HG03064 (cell line): ENCODE measurements at regions not wholly inside any gene's neighbourhood (a gene's known extent, or its start where the extent isn't known, plus 50 kb on each side); places are given as distances from the start of the nearest gene placed in this dataset.
"Not testable (repeated sequence)": the region's sequence is repeated elsewhere in the genome, so short reads cannot be mapped to it uniquely, and the experiment has no call there.

Experiments
- ATAC-seq: cut with Tn5 transposase; IDR thresholded peaks from one replicate; pipeline ENCODE4 v1.9.1; 2021; ENCODE audit warnings: low read depth; ENCODE audit not compliant: unreplicated experiment

DNA sequence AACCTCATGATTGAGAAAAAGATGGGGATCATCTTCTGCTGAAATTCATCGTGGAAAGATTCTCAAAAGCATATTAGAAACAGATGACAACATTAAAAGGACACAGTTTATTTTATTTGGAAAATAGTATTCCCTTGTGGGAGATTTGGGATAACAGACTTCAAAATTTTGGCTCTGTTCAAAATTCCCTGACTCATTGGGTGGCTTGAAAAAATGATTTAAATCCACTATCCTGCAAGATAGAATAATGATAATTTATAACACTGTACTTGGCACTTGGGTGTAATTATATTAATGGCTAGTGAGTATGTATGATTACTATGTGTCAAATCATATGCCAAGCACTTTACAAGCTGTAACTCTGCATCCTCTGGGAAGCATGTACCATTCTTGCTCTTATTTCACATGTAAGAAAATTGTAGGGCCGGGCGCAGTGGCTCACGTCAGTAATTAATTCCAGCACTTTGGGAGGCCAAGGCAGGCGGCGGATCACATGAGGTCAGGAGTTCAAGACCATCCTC, 128.8 kb downstream of the LMNTD1 start:
- no peak for ATAC-seq

DNA sequence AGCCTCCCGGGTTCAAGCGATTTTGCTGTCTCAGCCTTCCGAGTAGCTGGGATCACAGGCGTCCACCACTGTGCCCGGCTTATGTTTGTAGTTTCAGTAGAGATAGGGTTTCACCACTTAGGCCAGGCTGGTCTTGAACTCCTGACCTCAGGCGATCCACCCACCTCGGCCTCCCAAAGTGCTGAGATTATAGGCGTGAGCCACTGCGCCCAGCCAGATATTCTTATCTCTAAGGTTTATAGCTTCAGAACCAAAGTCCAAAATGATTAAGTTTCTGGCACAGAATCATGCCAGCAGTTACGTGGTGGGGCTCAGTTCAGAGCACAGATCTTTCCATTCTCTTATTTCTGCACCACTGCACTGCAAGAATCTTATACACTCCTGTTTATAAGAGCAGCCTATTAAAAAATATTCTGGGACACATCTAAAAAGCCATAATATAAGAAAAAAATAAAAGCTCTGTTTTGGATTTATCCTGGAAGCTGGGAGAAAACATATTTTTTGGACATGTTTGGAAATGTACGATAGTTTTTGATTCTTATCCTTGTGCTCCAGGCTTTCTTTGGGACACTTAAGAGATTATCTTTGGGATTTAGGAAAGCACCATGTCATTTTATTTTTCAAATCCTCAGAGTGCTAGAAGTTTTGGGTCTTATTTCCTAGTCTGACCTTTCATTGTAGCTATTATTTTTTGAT, 129.6 kb downstream of the LMNTD1 start:
- ATAC-seq, result no peak

DNA sequence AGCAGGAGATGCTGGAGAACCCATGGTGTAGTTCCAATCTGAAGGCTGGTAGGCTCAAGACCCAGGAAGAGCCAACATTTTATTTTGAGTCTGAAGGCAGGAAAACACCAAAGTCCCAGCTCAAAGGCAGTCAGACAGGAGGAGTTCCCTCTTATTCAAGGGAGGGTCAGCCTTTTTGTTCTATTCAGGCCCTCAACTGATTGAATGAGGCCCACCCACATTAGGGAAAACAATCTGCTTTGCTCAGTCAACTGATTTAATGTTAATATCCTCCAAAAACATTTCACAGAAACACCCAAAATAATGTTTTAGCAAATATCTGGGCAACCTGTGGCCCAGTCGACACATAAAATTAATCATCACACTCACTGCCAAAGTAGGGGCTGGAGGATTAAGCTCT, 130.8 kb downstream of the LMNTD1 start:
- no peak for ATAC-seq

DNA sequence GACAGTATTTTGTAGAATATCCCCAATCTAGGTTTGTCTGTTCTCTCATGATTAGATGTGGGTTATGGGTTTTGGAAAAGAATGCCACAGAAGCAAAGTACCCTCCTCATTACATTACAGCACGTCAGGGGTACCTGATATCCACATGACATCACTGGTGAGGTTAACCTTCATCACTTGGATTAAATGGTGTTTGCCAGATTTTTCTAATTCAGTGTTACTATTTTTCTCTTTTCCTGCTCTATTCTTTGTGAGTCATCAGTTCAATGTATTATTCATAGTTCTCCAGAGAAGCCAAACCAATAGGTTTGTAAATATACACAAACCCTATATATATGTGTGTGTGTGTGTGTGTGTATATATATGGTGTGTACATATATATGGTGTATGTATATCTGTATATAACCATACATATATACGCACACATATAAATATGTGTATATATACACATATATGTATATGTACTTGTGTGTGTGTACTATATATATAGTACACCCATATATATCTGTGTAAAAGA, 131.4 kb downstream of the LMNTD1 start:
- no peak for ATAC-seq

DNA sequence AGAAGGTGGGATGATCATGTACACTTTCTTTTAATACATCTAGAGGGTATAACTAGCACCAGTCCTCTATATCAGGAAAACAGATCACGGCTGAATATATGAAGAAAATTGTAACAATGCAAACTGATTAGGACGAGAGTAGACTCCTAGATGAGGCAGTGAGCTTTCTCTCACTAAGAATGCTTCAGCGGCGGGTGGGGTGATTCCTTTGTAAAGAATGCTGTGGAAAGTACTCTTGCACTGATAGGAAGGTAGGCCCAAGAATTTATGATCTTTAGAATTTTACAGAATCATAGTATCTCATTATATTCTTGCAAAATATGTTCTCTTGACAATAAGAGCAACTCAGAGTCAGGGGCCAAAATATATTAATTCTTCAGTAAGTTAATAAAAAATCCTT, 133.0 kb downstream of the LMNTD1 start:
- ATAC-seq, result no peak

DNA sequence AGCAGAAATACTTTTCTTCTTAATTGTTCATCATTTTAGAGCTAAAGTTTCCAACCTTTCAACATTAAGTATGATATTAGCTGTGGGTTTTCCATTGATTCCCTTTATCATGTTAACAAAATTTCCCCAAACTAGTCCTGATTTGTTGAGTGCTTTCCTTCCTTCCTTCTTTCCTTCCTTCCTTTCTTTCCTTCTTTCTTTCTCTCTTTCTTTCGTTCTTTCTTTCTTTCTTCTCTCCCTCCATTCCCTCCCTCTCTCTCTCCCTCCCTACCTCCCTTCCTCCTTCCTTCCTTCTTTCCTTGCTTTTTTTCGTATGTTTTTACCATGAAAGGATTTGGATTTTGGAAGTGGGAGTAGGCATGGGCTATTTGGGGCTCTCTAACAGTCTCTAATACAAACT, 133.5 kb downstream of the LMNTD1 start:
- ATAC-seq, result no peak

DNA sequence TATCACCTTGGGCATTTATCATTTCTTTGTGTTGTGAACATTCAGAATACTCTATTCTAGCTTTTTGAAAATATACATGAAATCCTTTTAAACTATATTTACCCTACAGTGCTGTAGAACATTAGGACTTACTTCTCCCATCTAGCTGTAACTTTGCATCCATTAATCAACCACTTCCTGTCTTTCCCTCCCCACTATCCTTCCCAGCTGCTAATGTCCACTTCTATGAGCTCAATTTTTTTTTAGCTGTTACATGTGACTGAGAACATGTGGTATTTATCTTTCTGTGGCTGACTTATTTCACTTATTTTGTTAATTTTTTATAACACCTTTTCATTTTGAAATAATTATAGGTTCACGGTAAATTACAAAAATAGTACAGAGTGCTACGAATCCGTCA, 136.0 kb downstream of the LMNTD1 start:
- no peak for ATAC-seq

DNA sequence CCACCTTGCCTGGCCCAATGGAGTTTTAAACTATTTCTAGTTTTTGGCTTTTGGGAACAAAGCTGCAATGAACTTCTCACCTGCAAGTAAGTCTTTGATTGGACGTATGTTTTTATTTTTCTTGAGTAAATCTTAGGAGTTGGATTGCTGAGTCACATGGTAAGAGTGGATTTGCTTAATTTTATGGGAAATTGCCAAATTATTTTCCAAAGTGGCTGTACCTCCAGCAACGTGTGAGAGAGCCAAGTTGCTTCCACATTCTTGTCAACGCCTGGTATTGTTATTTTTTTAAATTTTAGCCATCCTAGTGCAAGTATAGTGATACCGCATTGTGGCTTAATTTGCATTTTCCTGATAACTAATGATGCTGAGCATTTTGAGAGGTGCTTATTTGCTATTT, 136.6 kb downstream of the LMNTD1 start:
- no peak for ATAC-seq

DNA sequence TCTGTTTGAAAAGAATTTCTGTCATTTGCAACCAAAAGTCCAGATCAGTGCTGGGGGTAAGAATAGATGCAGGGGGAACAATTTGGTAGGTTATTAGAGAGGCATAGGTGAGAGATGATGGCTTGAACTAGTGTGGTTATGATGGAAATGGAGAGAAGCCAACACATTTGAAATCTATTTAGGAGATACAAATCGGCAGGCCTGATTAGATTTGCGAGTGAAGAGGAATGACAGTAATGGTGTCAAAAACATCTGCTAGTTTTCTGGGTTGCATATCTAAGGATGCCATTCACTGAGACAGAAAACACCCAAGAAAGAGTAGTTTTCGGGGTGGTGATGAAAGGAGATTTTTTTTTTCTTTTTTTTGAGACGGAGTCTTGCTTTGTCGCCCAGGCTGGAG, 138.1 kb downstream of the LMNTD1 start:
- ATAC-seq, result no peak

DNA sequence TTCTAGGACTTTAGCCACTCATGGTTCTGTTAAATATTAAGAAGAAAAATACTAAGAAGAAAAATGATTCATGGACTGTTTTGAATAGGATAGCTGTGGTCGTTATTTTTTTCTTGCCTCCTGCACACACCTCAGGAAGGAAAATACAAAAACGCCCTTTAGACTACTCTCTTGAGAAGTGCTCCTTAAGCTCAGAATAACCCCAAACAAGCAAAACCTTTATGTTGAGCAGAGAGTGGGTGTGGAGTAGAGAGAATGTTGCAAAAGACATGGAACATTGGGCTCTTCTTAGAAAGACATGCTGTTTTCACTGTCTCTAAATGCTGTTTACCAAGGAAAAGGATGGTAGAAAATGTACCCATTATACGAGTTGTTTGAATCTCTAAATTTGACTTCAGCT, 140.3 kb downstream of the LMNTD1 start:
- no peak for ATAC-seq

DNA sequence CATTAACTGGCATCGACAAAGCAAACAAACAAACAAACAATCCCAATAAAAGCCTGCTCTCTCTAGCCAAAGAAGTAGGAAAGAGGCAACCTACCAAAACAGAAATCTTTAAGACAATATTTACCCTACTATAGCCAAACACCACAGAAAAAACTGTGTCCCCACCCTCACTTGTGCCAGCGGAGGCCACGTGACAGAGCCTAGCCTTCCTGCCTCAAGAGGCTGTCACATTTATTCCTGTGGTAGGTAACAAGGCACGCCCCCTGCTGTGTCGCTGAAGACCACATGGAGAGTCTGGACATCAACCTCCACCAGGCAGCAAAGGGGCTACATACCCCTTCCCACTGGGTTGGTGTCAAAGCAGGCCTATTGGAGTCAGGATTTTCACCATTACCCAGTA, 148.1 kb downstream of the LMNTD1 start:
- no peak for ATAC-seq

DNA sequence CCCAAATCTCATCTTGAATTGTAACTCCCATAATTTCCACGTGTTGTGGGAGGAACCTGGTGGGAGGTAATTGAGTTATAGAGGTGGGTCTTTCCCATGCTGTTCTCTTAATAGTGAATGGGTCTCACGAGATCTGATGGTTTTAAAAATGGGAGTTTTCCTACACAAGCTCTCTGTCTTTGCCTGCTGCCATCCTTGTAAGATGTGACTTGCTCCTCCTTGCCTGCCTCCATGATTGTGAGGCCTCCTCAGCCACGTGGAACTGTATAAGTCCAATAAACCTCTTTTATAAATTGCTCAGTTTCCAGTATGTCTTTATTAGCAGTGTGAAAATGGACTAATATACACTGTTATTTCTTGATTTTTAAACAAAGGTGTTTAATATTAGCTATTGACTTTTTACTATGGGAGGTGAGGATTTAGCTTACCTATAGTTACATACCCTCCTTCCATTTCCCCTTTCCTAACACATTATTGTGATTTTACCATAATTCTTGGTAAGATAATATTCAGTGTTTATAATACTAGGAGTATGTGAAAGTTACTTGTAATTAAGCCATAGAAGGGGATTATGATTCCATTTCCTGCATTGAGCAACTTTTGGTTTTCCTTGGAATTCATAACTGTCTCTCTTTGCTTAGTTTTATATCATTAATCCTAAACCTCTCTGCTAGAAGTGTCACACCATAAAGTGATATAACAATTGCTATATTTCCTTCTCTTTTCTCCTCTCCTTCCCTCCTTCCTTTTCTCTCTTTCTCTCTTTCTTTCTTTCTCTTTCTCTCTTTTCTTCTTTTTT, 151.0 kb upstream of the KRAS start:
- ATAC-seq, result no peak

DNA sequence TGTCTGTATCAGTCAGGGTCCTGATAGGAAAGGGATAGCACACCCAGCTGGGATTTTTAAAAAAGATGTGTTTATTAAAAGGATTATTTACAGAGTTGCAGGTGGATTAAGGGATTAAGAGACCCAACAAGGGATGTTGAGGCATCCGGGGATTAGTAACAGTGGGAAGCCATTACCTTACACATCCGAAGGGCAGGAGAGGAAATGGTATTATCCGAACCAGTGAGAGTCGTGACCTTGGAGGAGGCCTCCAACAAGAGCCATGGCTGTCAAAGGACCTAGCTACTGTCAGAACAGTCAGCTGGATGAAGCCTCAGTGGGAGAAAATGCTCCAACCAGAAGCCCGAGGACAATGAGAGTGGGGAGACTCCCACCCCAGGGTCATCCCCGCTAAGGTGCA, 146.3 kb upstream of the KRAS start:
- no peak for ATAC-seq

DNA sequence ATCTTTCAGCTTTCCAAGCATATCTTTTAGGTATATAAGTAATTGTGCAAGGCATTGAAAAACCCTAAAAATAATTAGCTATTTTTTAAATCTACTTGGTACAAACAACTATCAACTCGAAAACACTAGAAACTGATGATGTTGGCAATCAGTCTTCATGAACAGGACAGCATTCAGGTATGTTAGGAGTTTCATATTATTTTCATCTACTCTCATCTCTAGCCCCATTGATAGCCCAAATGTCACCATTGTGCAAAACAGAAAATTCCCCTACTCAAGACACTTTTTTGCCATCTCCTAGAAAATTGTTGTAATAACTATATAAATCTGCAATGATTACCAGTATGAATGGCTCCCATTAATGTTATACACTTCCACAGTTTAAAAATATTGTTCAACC, 144.5 kb upstream of the KRAS start:
- ATAC-seq, result no peak

DNA sequence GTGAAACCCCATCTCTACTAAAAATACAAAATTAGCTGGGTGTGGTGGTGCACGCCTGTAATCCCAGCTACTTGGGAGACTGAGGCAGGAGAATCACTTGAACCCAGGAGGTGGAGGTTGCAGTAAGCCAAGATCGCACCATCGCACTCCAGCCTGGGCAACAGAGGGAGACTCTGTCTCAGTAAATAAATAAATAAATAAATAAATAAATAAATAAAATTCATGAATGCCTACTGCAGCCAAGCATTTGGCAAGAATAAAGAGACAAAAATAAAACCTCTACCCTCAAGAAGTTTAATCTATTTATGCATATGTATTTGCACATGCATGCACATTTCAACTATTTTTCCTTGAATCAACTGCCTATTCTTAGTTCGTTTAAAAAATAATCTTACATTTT, 144.0 kb upstream of the KRAS start:
- not testable (repeated sequence) for ATAC-seq

DNA sequence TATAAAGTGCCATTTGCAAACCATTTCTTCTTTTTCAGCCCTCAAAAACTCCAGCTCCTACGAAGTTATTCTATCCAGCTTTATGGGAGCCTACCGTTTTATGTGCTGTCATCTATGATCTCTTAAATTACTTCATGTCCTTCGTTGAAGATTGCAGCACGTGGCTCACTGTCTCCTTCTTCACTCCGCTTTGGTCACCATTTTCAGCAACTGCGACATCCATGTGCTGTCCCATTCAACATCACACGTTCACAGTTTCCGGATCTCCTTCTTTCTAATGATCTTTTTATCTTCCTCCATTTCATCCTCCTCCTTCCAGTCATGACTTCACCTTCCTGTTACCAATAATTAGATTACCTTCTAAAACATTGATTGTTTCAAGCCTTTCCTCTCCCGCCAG, 143.3 kb upstream of the KRAS start:
- no peak for ATAC-seq

DNA sequence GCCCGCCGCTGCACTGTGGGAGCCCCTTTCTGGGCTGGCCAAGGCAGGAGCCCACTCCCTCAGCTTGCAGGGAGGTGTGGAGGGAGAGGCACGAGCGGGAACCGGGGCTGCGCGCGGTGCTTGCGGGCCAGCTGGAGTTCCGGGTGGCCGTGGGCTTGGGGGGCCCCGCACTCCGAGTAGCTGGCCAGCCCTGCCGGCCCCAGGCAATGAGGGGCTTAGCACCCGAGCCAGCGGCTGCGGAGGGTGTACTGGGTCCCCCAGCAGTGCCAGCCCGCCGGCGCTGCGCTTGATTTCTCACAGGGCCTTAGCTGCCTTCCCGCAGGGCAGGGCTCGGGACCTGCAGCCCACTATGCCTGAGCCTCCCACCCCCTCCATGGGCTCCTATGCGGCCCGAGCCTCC, 140.6 kb upstream of the KRAS start:
- ATAC-seq, result not testable (repeated sequence)

DNA sequence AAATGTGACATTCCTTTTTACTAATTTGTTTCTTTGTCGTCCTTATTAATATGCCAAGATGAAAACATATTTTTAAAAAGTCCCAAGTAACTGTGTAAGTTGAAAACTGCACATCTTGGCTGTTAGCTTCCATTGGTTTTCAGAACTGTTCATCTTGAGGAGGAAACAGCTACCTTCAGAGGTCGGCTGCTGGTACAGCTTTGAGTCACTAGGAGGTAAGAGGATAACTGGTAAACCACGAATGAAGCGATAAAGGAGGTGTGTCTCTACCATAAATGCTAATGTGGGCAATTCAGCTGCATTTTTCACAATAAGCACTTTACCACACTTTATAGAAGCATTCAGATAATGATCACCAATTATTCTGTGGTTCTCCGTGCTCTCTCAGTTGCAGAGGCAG, 137.5 kb upstream of the KRAS start:
- ATAC-seq, result no peak

DNA sequence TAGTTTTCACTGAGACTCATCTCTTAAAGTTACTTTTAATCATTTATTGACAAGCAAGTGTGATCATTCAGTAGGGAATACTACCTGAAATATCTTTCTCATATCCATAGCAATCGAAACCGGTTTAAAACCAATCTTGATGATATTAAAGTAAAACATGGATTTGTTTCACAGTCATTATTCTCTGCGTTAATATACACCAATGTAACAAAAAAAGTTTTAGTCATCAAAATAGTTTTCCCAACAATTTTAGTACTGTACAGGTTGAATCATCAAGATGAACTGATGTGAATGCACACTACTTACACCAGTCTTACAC, 137.0 kb upstream of the KRAS start:
- no peak for ATAC-seq

DNA sequence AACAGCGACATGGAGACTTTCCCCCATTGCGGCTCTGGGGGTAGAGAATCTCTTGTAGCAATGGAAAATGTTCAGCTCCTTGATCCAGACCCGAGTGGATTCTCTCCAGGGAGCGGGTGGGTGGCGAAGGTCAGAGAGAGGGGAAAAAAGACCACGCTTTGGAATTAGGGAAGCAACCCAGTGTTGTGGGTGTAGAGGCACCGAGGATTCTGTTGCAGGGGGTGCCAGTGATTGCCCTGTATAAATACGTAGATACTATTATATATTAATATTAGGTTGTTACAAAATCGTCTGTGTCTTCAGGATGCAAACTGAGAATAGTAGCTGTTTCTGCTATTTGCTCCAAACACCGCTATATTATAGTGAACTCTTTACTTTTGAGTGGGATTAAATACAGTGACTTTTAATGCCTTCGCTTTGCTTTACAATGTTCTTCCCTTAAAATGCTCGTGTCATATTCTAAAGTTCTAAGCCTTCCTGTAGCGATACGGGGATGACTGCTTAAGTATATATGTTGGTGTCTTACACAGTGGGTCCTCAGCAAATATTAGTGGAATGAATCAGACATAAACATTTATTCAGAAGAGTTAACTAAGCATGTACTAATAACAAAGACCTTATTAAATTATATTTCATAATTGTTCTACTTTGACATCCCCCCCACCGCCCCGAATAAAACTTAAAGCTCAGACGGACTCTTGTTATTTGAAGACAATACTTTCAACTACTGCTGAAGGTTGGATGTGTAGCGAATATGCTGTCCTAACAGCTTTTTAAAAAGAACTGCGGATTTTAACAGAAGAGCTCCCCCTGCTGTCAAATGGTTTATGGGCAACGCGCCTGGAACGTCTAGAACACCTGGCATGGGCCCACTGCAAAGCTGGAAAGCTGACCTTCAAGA, 136.4 kb upstream of the KRAS start:
- peak; percentile 38 for ATAC-seq

DNA sequence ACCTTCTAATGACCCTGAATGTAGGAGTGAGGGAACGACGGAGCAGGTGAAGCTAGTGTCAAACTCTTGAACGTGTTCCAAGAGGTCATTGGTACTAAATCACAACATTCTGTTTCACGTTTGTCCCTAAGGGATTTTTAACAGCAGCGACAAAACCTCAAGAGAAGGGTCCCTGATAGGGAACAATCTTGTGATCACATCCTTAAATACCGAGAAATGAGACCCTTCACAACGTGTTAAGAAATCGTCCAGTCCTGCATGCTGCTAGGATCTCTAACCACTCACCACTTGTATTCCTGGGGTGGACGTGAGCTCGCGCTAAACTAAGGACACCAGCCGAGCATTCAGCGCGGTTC, 134.1 kb upstream of the KRAS start:
- ATAC-seq, result no peak
